ENCODE measurements at regions not wholly inside any gene's neighbourhood (a gene's known extent, or its start where the extent isn't known, plus 50 kb on each side); places are given as distances from the start of the nearest gene placed in this dataset.

- no peaks in the 10 kb centered on the region for H3K4me1 ChIP-seq
- H3K9me3 ChIP-seq, result no peaks in the 10 kb centered on the region
- no peaks in the 10 kb centered on the region for H3K27me3 ChIP-seq
- intact Hi-C loops (cut with DNase I; ENCODE audit: low total_unique reads) (no loop called here), in situ Hi-C loops (cut with MboI; ENCODE audit: low pct_ligation_motif_present in 1 of 4, low pct_unique_long_range_greater_than_20kb in 1 of 4, low sequenced_read_pairs in 3 of 4) (no loop called here)
- no peaks in the 10 kb centered on the region for H3K36me3 ChIP-seq
- no peak overlapping the region for H3K27ac ChIP-seq
- WGBS, 2 donors (ENCODE audit: low coverage in 1 of 2), result 71% methylated on average over 4 of the region's 4 CpGs; no CpG with 5 or more reads in 1 of the 2 donors
- no peak overlapping the region for H3K4me3 ChIP-seq
- DNase-seq, result no peak
- TF ChIP-seq, protein P1, sequence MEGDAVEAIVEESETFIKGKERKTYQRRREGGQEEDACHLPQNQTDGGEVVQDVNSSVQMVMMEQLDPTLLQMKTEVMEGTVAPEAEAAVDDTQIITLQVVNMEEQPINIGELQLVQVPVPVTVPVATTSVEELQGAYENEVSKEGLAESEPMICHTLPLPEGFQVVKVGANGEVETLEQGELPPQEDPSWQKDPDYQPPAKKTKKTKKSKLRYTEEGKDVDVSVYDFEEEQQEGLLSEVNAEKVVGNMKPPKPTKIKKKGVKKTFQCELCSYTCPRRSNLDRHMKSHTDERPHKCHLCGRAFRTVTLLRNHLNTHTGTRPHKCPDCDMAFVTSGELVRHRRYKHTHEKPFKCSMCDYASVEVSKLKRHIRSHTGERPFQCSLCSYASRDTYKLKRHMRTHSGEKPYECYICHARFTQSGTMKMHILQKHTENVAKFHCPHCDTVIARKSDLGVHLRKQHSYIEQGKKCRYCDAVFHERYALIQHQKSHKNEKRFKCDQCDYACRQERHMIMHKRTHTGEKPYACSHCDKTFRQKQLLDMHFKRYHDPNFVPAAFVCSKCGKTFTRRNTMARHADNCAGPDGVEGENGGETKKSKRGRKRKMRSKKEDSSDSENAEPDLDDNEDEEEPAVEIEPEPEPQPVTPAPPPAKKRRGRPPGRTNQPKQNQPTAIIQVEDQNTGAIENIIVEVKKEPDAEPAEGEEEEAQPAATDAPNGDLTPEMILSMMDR (IDR thresholded peaks at IDR 0.05), result no peak
- TF ChIP-seq POLR2AphosphoS5 (IDR thresholded peaks at IDR 0.05), result no peak
- TF ChIP-seq POLR2A (IDR thresholded peaks at IDR 0.05), result no peak
- TF ChIP-seq EP300 (IDR thresholded peaks at IDR 0.05; ENCODE audit: low read depth), result no peak
Measured at GRCh38 chr9:81074221-81074620, 615.1 kb downstream of the TLE1 start.

- in situ Hi-C loops (cut with MboI; ENCODE audit: low pct_ligation_motif_present in 1 of 4, low pct_unique_long_range_greater_than_20kb in 1 of 4, low sequenced_read_pairs in 3 of 4) (no loop called here), intact Hi-C loops (cut with DNase I; ENCODE audit: low total_unique reads) (no loop called here)
- Histone ChIP-seq H3K36me3 (no peaks in the 10 kb centered on the region), H3K27ac (no peak overlapping the region), H3K27me3 (no peaks in the 10 kb centered on the region), H3K4me3 (no peak overlapping the region), H3K9me3 (no peaks in the 10 kb centered on the region), H3K4me1 (no peaks in the 10 kb centered on the region)
- no peak for DNase-seq
- no peak for TF ChIP-seq POLR2AphosphoS5 (IDR thresholded peaks at IDR 0.05)
- TF ChIP-seq, protein P1 (IDR thresholded peaks at IDR 0.05), result no peak
- TF ChIP-seq EP300 (IDR thresholded peaks at IDR 0.05; ENCODE audit: low read depth), result no peak
- no peak for TF ChIP-seq POLR2A (IDR thresholded peaks at IDR 0.05)
- WGBS, 2 donors (ENCODE audit: low coverage in 1 of 2), result 71 to 79% methylated on average over 4 of the region's 4 CpGs
Measured at GRCh38 chr9:81073821-81074220, 615.5 kb downstream of the TLE1 start.

- in situ Hi-C loops (cut with MboI; ENCODE audit: low pct_ligation_motif_present in 1 of 4, low pct_unique_long_range_greater_than_20kb in 1 of 4, low sequenced_read_pairs in 3 of 4) (no loop called here), intact Hi-C loops (cut with DNase I; ENCODE audit: low total_unique reads) (no loop called here)
- Histone ChIP-seq H3K27me3 (no peaks in the 10 kb centered on the region), H3K27ac (no peak overlapping the region), H3K9me3 (no peaks in the 10 kb centered on the region), H3K4me3 (no peak overlapping the region), H3K4me1 (no peaks in the 10 kb centered on the region), H3K36me3 (no peaks in the 10 kb centered on the region)
- no peak for DNase-seq
- TF ChIP-seq EP300 (IDR thresholded peaks at IDR 0.05; ENCODE audit: low read depth) (no peak), POLR2A (IDR thresholded peaks at IDR 0.05) (no peak), POLR2AphosphoS5 (IDR thresholded peaks at IDR 0.05) (no peak)
- TF ChIP-seq, protein P1 (IDR thresholded peaks at IDR 0.05), result no peak
- whole genome bisulfite sequencing, 2 donors (ENCODE audit: low coverage in 1 of 2), result 67 to 86% methylated on average over 2 of the region's 2 CpGs
Measured at GRCh38 chr9:81072758-81073157, 616.6 kb downstream of the TLE1 start.

DNA sequence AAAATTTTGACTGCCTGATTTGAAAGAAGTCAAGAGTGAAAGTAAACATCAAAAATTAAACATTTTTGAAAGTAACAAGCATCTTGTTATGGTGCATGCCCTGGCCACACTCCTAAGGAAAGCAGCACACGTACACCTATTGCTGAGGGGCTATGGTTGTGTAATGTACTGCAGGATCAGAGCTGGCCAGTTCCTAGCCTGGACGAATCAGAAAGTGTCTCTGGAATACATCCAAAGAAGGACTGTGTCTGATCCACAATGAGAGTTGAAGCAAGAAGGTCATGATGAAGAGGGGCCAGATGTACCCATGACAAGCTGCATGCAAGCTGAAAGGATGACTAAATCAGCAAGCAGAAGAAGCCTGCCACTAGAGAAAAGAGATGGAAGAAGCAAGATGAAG is 618.2 kb downstream of the TLE1 start:
- Histone ChIP-seq H3K27ac (no peak overlapping the region), H3K36me3 (no peaks in the 10 kb centered on the region), H3K9me3 (no peaks in the 10 kb centered on the region), H3K4me1 (no peaks in the 10 kb centered on the region), H3K4me3 (no peak overlapping the region), H3K27me3 (no peaks in the 10 kb centered on the region)
- TF ChIP-seq POLR2A (IDR thresholded peaks at IDR 0.05) (no peak), EP300 (IDR thresholded peaks at IDR 0.05; ENCODE audit: low read depth) (no peak), POLR2AphosphoS5 (IDR thresholded peaks at IDR 0.05) (no peak)
- TF ChIP-seq, protein P1 (IDR thresholded peaks at IDR 0.05), result no peak
- 51 to 52% methylated on average over 2 of the region's 2 CpGs for WGBS, 2 donors (ENCODE audit: low coverage in 1 of 2)
- in situ Hi-C loops (cut with MboI; ENCODE audit: low pct_ligation_motif_present in 1 of 4, low pct_unique_long_range_greater_than_20kb in 1 of 4, low sequenced_read_pairs in 3 of 4), result no loop called here
- intact Hi-C loops (cut with DNase I; ENCODE audit: low total_unique reads), result no loop called here
- no peak for DNase-seq

All from transverse colon (tissue), 4 donors.